ENCODE measurements at regions not wholly inside any gene's neighbourhood (a gene's known extent, or its start where the extent isn't known, plus 50 kb on each side); places are given as distances from the start of the nearest gene placed in this dataset.

GRCh38 chr10:4686644-4686996 lies 139.4 kb upstream of the AKR1E2 start:
- in situ Hi-C loops (cut with HindIII; ENCODE audit: low pct_unique_long_range_greater_than_20kb, low sequenced_read_pairs) (no loop called here), intact Hi-C loops (cut with micrococcal nuclease; ENCODE audit: unreplicated experiment) (no loop called here)
- Histone ChIP-seq H3K4me1 (ENCODE audit: control insufficient read depth, insufficient read depth, low read length) (peaks cover 15% of the 10 kb centered on the region), H3K4me3 (ENCODE audit: low read depth in 2 of 2, low read length in 2 of 2) (no peak overlapping the region), H3K27ac (ENCODE audit: low read length) (peak overlapping the region; percentile 89), H3K27me3 (ENCODE audit: control insufficient read depth, insufficient read depth, low read length) (no peaks in the 10 kb centered on the region), H3K36me3 (ENCODE audit: control insufficient read depth, insufficient read depth, low read length) (no peaks in the 10 kb centered on the region), H3K9me3 (ENCODE audit: control insufficient read depth, insufficient read depth, low read depth, low read length) (peaks cover 37% of the 10 kb centered on the region; the same call in 1 of the 2 replicates)
- peak; percentile 94 for ATAC-seq
- BruUV-seq (replicated peaks) = no TSS peak
- POLR2A ChIA-PET = no interaction called here
- no peak for DNase-seq (ENCODE audit: low read depth, low spot score)
- CTCF ChIA-PET = interaction anchor here (0.6 kb wide), 2 partner anchors 697 to 1118 kb away, joined by 5 to 9 read pairs; no protein-coding TSS in a partner anchor
- TF ChIP-seq REST (IDR thresholded peaks at IDR 0.05; ENCODE audit: insufficient read depth in 1 of 2, low read depth in 2 of 2, low read length in 1 of 2) = no peak
- TF ChIP-seq TCF7L2 (IDR thresholded peaks at IDR 0.05; ENCODE audit: low read depth, low read length) = no peak
- TF ChIP-seq CTCF (IDR thresholded peaks at IDR 0.05) = no peak
- TF ChIP-seq POLR2AphosphoS5 (IDR thresholded peaks at IDR 0.05; ENCODE audit: low read depth, low read length) = no peak
- no peak for TF ChIP-seq SIN3A (IDR thresholded peaks at IDR 0.05; ENCODE audit: borderline replicate concordance, insufficient read depth, low read depth, low read length)

GRCh38 chr10:4685904-4686643 lies 139.9 kb upstream of the AKR1E2 start:
- Histone ChIP-seq H3K36me3 (ENCODE audit: control insufficient read depth, insufficient read depth, low read length) (no peaks in the 10 kb centered on the region), H3K4me1 (ENCODE audit: control insufficient read depth, insufficient read depth, low read length) (peaks cover 15% of the 10 kb centered on the region), H3K27ac (ENCODE audit: low read length) (peak overlapping the region; percentile 89), H3K27me3 (ENCODE audit: control insufficient read depth, insufficient read depth, low read length) (no peaks in the 10 kb centered on the region), H3K9me3 (ENCODE audit: control insufficient read depth, insufficient read depth, low read depth, low read length) (peaks cover 37% of the 10 kb centered on the region; the same call in 1 of the 2 replicates), H3K4me3 (ENCODE audit: low read depth in 2 of 2, low read length in 2 of 2) (no peak overlapping the region)
- POLR2A ChIA-PET = no interaction called here
- peak; percentile 83 for ATAC-seq
- intact Hi-C loops (cut with micrococcal nuclease; ENCODE audit: unreplicated experiment) = no loop called here
- no peak for TF ChIP-seq REST (IDR thresholded peaks at IDR 0.05; ENCODE audit: insufficient read depth in 1 of 2, low read depth in 2 of 2, low read length in 1 of 2)
- no peak for TF ChIP-seq CTCF (IDR thresholded peaks at IDR 0.05)
- no peak for TF ChIP-seq SIN3A (IDR thresholded peaks at IDR 0.05; ENCODE audit: borderline replicate concordance, insufficient read depth, low read depth, low read length)
- no peak for TF ChIP-seq TCF7L2 (IDR thresholded peaks at IDR 0.05; ENCODE audit: low read depth, low read length)
- TF ChIP-seq POLR2AphosphoS5 (IDR thresholded peaks at IDR 0.05; ENCODE audit: low read depth, low read length) = no peak
- DNase-seq (ENCODE audit: low read depth, low spot score) = no peak
- CTCF ChIA-PET = interaction anchor here (0.6 kb wide), 2 partner anchors 698 to 1119 kb away, joined by 5 to 9 read pairs; no protein-coding TSS in a partner anchor
- BruUV-seq (replicated peaks) = no TSS peak
- in situ Hi-C loops (cut with HindIII; ENCODE audit: low pct_unique_long_range_greater_than_20kb, low sequenced_read_pairs) = no loop called here

All from Panc1 (cell line).